OCI-LY3 (cell line): ENCODE measurements at regions not wholly inside any gene's neighbourhood (a gene's known extent, or its start where the extent isn't known, plus 50 kb on each side); places are given as distances from the start of the nearest gene placed in this dataset.

ENCODE experiments used
- CTCF ChIP-seq: fragments of 200-600, 300-600 bp; sonication (generic); IDR thresholded peaks from 2 replicates; pipeline ENCODE4 v1.5.1; 2014; ENCODE audit warnings: antibody characterized with exemption, low read length, low read depth
- EZH2phosphoT487 ChIP-seq: fragments of 200-600 bp; shearing (Covaris generic); IDR thresholded peaks from 2 replicates; pipeline ENCODE4 v1.6.1; 2018; ENCODE audit warnings: antibody characterized with exemption, mixed run types, low read depth

- no peak for TF ChIP-seq CTCF
- no peak for TF ChIP-seq EZH2phosphoT487
These were observed 304.5 kb downstream of the PRL start for GRCh38 chr6:21992178-21992967.
